NCI-H1417 treated with DMSO at 0.1 percent for 48 hours (cell line): ENCODE measurements at regions not wholly inside any gene's neighbourhood (a gene's known extent, or its start where the extent isn't known, plus 50 kb on each side); places are given as distances from the start of the nearest gene placed in this dataset.
"Not testable (repeated sequence)": the region's sequence is repeated elsewhere in the genome, so short reads cannot be mapped to it uniquely, and the experiment has no call there.

ENCODE experiments used
- DNase-seq: peaks from one replicate; lab custom pipeline; 2025; lab: John Stamatoyannopoulos, UW

DNA sequence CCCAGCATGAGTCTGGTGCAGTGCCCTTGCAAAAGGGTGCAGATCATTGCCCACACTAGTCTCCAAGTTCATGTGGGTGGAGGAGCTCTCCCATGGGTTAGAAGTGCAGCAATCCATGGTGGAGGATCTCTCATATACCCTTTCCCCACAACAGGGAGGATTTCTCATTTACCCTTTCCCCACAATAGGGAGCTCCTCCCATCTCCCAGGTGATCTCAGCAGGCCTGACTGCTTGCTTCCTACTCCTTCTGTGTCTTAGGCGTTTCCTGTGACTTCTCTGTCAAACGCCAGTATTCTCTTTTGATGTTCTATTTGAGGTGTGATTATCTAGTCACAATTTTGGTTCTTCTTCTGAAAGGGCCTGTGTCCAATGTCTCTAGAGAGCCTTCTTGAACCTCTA lies 133.8 kb upstream of the RFX3 start:
- DNase-seq: no peak

DNA sequence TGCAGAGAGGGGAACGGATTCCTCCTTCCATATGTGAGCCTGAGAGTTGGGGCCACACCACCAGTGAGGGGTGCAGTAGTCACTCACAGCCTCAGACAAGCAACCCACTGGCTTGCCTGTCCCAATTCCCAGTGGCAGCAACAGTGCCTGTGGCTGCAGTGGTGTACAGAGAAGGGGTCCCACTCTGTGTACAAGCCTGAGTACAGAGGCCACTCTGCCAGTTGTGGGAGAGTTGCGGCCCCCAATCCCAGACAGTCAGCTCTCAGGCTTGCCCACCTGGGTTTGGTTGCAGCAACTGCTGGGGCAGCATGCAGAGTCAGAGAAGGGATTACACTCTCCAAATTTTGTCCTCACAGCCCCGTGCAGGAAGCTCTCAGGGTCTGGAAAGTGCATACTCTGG lies 133.2 kb upstream of the RFX3 start:
- no peak for DNase-seq

DNA sequence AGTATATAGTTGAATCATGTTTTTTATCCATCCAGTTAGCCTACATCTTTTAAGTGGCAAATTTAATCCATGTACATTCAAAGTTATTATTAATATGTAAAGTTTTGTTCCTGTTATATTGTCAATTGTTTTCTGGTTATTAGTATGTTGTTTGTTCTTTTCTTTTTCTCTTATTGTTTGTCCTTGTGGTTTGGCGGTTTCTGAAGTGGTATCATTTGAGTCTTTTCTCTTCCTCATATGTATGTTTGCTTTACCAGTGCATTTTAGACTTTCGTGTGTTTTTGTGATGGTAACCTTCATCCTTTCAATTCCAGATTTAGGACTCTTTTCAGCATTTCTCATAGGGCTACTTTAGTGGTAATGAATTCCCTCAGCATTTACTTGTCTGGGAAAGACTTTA lies 130.4 kb upstream of the RFX3 start:
- DNase-seq: no peak

DNA sequence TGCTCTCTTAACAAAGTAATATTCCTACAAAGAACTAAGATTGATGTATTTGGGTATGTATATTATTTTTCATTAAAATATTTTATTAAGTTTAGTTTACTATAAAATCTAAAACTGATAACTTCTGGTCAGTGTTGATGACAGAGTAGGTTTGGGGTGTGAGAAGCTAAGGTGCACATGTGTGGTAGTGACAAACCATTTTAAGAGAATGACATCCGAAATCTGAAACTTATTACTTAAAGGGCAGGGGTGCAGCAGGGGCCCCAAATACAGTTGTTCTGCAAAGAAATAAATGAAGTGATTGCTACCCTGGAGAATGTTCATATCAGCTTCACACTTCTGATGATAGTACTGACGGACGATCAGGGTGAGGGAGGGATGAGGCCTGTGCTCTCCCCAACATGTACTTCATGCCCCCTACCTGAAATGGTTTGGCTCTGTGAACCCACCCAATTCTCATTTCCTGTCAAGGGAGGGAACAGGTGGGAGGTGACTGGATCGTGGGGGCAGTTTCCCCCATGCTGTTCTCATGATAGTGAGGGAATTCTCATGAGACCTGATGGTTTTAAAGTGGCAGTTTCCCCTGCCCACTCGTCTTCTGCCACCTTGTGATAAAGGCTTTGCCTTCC lies 125.3 kb upstream of the RFX3 start:
- no peak for DNase-seq

DNA sequence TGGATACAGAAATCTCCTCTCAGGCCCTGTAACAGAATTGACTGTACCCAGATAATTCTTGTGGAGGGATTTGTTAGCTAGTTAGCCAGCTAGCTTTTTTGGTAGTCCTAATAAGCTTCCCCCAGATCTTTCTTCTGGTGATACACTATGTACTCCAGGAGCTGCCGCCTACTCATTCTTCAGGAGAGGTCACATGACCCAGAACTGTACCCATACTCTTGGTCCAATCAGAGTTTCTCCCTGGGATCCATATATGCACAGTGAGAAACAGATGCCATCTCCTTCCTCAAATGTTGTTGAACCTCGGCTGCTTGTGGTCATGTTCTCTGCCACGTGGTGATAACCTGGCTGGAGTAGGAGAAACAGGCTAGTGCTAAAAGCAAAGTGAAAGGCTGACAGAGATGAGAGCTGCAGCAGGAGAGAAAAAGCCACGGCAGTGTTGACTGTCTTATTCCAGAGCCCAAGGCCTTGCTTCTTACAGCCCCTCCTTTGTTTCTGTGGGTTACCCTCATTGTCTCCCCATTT lies 123.0 kb upstream of the RFX3 start:
- no peak for DNase-seq

DNA sequence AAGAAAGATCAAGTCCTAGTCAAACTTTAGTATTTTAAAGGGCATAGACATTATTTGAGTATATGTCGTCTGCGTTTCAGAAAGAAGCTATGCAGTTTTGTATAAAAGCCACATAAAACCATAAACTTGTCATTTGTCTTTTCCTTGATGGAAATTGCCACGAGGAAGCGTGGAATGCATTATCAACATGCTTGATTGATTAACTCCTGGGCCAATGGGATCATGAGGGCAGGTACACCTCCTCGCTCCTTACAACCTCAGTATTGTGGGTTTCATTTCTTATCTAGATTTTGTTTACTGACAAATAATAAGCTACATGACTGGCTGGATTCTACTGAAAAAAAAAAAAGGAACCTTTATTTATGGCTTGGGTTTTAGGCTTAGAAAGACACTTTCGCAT lies 122.5 kb upstream of the RFX3 start:
- no peak for DNase-seq

DNA sequence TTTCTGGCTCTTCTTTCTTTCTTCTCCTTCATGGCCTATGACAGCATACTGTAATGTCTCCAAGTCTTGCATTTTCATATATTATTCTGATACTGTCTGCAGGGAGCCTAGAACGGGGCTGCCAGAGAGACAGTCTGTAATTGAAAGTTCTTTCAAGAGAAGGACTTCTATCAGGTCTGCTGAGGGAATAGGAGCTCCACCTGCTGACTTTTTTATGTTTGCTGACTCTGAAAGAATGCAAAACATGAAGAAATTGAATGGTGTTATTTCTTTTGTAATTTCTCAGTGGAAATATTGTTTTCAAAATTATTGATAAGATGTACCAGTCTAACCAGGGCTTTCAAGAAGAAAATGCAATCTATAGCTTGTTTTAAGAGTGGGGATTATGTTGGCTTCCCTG lies 121.9 kb upstream of the RFX3 start:
- DNase-seq: no peak

DNA sequence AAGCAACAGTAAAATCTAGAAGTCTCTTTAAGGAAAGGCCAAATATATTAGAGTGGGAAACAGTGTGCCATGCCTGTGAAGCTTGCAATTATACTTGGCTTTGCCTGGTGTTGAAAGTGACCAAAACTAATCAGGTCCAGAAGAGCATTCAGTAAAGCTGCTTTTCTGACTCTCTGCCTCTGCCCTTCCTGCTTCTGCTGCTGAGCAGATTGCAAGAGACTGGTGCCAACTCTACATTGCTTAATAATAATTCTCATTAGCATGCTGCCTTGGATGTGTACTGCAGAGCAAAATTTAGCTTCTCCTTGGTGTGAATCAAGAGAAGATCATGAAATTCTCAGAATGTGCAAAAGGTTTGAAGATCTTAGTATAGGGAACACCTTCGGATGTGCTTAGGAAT lies 120.4 kb upstream of the RFX3 start:
- DNase-seq: no peak

DNA sequence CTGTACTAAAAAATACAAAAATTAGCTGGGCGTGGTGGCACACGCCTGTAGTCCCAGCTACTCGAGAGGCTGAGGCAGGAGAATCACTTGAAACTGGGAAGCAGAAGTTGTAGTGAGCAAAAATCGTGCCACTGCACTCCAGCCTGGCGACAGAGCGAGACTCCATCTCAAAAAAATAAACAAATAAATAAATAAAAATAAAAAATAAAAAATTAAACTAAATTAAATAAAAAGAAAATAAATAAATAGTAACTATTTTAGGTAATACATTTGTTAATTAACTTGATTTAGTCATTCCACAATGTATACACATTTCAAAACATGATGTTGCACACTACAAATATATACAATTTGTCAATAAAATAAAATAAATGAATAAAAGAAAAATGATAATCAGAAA lies 116.3 kb upstream of the RFX3 start:
- DNase-seq: not testable (repeated sequence)

DNA sequence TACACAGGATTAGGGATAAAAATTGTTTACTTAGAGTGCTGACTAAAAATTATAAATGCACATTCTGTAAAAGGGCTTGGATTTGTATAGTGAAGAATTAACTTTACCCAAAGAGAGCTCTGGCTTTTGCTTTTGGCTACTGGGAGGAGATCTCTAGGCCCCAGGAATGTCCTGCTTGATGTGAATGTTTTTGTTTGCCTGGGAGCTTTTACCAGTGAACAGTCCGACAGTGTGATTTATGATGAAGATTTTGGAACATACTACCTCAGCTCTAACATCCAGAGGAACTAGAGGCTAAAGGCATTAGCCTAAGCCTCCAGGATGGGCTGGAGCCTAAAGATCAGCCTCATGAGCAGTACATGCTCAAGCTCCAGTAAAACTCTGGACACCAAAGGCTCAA lies 103.7 kb upstream of the RFX3 start:
- no peak for DNase-seq

DNA sequence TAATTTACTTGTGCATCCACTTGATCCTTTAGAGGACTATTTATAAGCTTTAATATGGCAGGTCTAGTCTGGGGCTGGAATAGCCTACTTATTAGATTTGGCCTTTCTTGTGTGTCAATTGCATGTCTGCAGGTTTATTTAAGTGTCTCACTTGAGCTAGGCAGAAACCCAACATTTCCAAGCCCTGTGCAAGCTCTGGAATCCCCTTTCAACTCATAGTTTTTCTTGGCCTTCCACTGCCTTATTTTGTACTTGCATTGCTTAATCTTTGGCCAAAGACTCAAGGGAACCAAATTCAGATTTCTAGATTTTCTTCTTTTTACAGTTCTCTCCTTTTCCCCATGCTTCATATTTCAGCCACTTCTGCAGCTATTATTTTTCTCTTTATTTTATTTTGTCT lies 102.4 kb upstream of the RFX3 start:
- no peak for DNase-seq

DNA sequence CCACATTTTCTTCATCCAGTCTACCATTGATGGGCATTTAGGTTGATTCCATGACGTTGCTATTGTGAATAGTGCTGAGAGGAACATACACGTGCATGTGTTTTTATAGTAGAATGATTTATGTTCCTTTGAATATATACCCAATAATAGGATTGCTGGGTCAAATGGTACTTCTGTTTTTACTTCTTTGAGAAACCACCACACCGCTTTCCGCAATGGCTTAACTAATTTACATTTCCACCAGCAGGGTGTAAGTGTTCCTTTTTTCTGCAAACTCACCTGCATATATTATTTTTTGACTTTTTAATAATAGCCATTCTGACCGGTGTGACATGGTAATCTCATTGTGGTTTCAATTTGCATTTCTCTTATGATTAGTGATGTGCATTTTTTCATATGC lies 82.2 kb upstream of the RFX3 start:
- no peak for DNase-seq

DNA sequence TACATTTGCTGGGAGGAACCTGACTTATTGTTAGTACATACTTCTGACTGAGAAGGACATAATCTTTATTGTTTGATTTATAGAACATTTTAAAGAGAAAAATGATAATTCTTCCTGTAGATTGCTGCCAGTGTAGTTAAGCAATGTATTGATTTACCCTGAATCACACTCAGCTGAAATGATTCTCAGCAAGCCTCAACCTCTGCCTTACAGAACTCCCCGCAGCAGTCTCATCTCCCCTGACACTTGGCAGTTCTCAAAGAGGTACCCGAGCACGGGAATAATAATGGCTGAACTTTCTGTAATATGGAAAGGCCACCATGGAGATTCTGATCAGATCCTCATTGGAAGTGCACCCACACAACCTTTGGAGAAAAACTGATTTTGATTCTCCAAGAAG lies 74.9 kb upstream of the RFX3 start:
- no peak for DNase-seq

DNA sequence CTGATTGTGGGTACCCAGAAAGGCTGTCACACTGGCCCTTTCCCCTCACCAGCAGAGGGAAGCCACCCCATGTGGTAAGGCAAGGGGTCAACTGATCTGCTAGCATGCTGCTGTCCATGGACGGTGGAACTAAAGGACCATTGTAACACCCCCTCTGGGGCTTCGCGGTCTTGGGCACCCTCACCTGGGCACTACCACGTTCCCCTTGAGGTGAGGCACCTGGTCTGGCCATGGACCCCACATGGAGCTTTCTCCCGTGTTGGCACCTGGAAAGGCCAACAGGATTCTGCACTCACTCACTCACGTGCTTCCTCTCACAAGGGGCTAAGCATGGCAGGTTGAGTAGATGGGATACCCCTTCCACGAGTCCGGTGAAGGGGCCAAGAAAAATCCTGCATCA lies 72.0 kb upstream of the RFX3 start:
- DNase-seq: no peak

DNA sequence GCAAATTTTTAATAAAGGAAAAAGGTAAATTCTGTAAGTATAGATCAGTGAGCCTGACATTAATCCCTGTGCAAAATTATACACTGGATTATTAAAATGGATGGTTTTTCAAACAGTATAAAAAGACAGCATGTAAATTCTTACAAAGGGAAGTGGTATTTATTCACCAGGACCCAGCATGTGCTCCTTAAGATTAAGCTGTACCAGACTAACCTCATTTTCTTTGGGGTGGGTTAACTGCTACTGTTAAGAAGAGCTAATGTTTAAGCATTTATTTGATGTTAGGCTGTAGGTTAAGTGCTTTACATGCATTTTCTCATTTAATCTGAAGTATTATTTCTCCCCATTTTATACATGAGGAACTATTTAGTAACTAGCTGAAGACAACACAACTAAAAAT lies 60.3 kb upstream of the RFX3 start:
- DNase-seq: no peak

DNA sequence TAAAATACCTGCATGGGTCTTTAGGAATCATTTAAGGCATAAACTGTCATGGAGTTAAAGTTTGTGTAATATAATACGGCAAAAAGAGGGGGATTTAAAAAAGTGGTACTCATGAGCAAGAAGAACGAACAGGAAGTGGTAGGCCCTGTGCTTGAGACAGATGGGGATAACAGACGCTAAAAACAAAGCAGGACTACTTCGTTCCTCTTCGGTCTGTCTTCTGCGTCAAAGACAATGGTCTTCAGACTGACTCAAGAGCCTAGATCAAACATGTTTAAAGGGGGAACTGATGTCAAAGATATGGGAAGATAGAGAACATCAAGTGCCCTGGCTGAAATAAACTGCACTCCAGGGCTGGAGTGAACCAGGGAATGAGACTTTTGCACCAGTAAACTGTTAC lies 59.8 kb upstream of the RFX3 start:
- no peak for DNase-seq

DNA sequence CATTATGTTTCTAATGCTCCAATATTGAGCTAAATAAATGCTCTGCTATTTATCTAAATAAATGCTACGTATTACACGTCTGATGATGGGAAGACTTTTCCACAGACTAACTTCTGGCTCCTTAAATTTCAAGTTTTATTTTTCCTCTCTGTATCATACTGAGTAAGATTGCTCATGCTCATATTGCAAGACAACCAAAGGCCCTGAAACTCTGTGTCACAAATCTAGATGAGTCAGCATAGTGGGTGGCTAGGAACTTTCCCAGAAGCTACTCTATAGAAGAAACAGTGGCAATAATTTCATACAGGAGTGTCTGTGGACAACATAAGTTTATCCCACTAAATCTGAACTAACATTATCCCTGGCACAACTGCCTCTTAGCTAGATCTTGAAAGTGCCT lies 53.0 kb upstream of the RFX3 start:
- no peak for DNase-seq

DNA sequence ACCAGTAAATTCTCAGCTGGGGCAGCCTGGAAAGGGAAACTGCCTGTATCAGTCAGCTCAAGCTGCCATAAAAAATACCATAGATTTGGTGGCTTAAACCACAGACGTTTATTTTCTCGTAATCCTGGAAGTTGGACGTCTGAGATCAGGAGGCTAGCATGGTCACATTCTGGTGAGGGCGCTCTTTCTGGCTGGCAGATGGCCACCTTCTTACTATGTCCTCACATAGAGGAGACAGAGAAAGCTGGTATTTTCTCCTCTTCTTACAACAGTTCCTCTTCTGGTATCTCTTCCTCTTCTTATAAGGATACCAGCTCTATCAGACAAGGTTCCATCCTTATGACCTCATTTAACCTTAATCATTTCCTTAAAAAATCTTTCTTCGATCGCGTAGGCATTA lies 50.5 kb upstream of the RFX3 start:
- DNase-seq: no peak

DNA sequence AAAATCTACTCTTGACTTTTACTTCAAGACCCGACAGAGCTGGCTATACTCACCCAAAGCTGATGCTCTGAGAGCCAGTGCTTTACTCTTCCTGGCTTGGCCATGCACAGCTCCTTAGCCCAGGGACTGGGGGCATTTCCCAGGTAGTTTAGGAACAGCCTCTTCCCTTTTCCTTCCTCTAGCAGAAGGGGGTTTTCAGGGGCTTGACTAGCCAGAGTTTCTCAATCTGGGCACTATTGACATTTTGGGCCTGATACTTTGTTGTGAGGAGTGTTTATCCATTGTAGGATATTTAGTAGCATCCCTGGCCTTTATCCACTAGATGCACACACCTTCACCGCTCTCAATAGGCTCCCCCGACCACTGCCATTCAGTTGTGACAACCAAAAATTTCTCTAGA lies 50.0 kb upstream of the RFX3 start:
- DNase-seq: no peak
